HCT116 (cell line): ENCODE measurements at regions not wholly inside any gene's neighbourhood (a gene's known extent, or its start where the extent isn't known, plus 50 kb on each side); places are given as distances from the start of the nearest gene placed in this dataset.

Source experiments
- ATAC-seq: fragments of 200-7000 bp; cut with Tn5 transposase; 2 replicates; pipeline ENCODE4 v1.9.1; 2020; ENCODE audit warnings: mild to moderate bottlenecking, moderate library complexity
- BruUV-seq: library from RNA; stranded (reverse); fragments of 400-500 nt; replicated peaks from 2 replicates; lab custom pipeline; 2021; lab: Mats Ljungman, UMichigan
- CTCF ChIA-PET: fragments of 300-600 bp; sonication (Branson Sonifier 250); formaldehyde crosslinking; loops from one replicate; lab custom pipeline; 2021; ENCODE audit warnings: antibody characterized with exemption; lab: Charles Lee
- POLR2A ChIA-PET: fragments of 300-600, 350-600 bp; sonication (Branson Sonifier 250); formaldehyde crosslinking; loops from one replicate; lab custom pipeline; 2021; ENCODE audit warnings: antibody characterized with exemption; lab: Charles Lee
- RAD21 ChIA-PET, 2 experiments: fragments of 300-600 bp; sonication (Branson Sonifier 250); formaldehyde crosslinking; loops; one replicate each; lab custom pipeline; 2023; ENCODE audit warnings: low total read pairs in 2 of 2; ENCODE audit not compliant: uncharacterized antibody in 2 of 2, unreplicated experiment in 2 of 2, low non-redundant PET in 1 of 2; lab: Charles Lee
- DNase-seq: peaks from one replicate; pipeline ENCODE4 v3.0.0-alpha.2; 2010; ENCODE audit warnings: low read depth, low spot score
- H2AFZ ChIP-seq: fragments of 200-600 bp; shearing (Covaris generic), sonication (generic); 2 replicates; pipeline ENCODE4 v1.6.1; 2017; ENCODE audit warnings: low read depth, mixed run types, mixed read lengths, antibody characterized with exemption, low read length; ENCODE audit not compliant: poor library complexity, severe bottlenecking
- H3K27ac ChIP-seq: 2 replicates; pipeline ENCODE4 v1.5.1; 2012; ENCODE audit warnings: low read depth, low read length
- H3K27me3 ChIP-seq: fragments of 200-600 bp; sonication (generic); 2 replicates; pipeline ENCODE4 v1.6.1; 2016; ENCODE audit warnings: mixed run types, low read length, mixed read lengths; ENCODE audit not compliant: insufficient read depth
- H3K36me3 ChIP-seq, 2 experiments: fragments of 200-500 bp in 1 of 2; fragments of 200-600 bp in 1 of 2; sonication (Bioruptor generic) in 1 of 2; sonication (generic) in 1 of 2; 2 replicates each; pipeline versions ENCODE4 v1.5.1 to v1.6.1; 2014 to 2016; ENCODE audit warnings: low read length in 2 of 2, inconsistent platforms in 1 of 2, mixed read lengths in 1 of 2, mixed run types in 1 of 2; ENCODE audit not compliant: insufficient read depth in 2 of 2, control insufficient read depth in 1 of 2
- H3K4me1 ChIP-seq, 2 experiments: fragments of 200-600 bp in 1 of 2; sonication (generic) in 1 of 2; 2 replicates each; pipeline versions ENCODE4 v1.5.1 to v1.6.1; 2012 to 2017; ENCODE audit warnings: low read length in 2 of 2, inconsistent platforms in 1 of 2, mild to moderate bottlenecking in 1 of 2, mixed read lengths in 1 of 2, mixed run types in 1 of 2, moderate library complexity in 1 of 2; ENCODE audit not compliant: insufficient read depth in 2 of 2, control insufficient read depth in 1 of 2
- H3K4me2 ChIP-seq: fragments of 200-600 bp; sonication (generic); 2 replicates; pipeline ENCODE4 v1.6.1; 2017; ENCODE audit warnings: mixed run types, low read length, mixed read lengths
- H3K4me3 ChIP-seq, 2 experiments: fragments of 200-600 bp in 1 of 2; sonication (generic) in 1 of 2; replicated peaks in 1 of 2; 2 replicates each; pipeline ENCODE4 v1.5.1; 2011 to 2016; ENCODE audit warnings: low read length in 2 of 2, control low read depth in 1 of 2, low read depth in 1 of 2, mild to moderate bottlenecking in 1 of 2, mixed read lengths in 1 of 2, mixed run types in 1 of 2
- H3K79me2 ChIP-seq: fragments of 200-600 bp; sonication (generic); 2 replicates; pipeline ENCODE4 v1.6.1; 2017; ENCODE audit warnings: mild to moderate bottlenecking, mixed run types, low read length, moderate library complexity, mixed read lengths; ENCODE audit not compliant: insufficient read depth
- H3K9ac ChIP-seq: fragments of 200-600 bp; sonication (generic); 2 replicates; pipeline ENCODE4 v1.6.1; 2016; ENCODE audit warnings: low read length, mixed read lengths
- H3K9me2 ChIP-seq: fragments of 200-600 bp; sonication (generic), shearing (Covaris generic); 2 replicates; pipeline ENCODE4 v1.6.1; 2017; ENCODE audit warnings: mixed run types, mild to moderate bottlenecking, moderate library complexity; ENCODE audit not compliant: insufficient read depth
- H3K9me3 ChIP-seq, 2 experiments: fragments of 200-500 bp in 1 of 2; fragments of 200-600 bp in 1 of 2; sonication (Bioruptor generic) in 1 of 2; sonication (generic) in 1 of 2; 2 replicates each; pipeline ENCODE4 v1.6.1; 2014 to 2017; ENCODE audit warnings: low read length in 2 of 2, mixed read lengths in 2 of 2, inconsistent platforms in 1 of 2, low read depth in 1 of 2, mild to moderate bottlenecking in 1 of 2, mixed run types in 1 of 2, moderate library complexity in 1 of 2; ENCODE audit not compliant: control insufficient read depth in 1 of 2, insufficient read depth in 1 of 2
- H4K20me1 ChIP-seq: fragments of 200-600 bp; sonication (generic), shearing (Covaris generic); 2 replicates; pipeline ENCODE4 v1.6.1; 2017; ENCODE audit warnings: mixed run types, mild to moderate bottlenecking, moderate library complexity; ENCODE audit not compliant: insufficient read depth
- CEBPB ChIP-seq: IDR thresholded peaks from 2 replicates; pipeline ENCODE4 v1.6.1; 2012; ENCODE audit warnings: low read depth
- CTCF ChIP-seq, 3 experiments: fragments of 200-600 bp in 1 of 3; sonication (generic) in 1 of 3; IDR thresholded peaks in 2 of 3; conservative IDR thresholded peaks in 1 of 3; 2 replicates each; pipeline ENCODE4 v1.5.1; 2012 to 2017; ENCODE audit warnings: low read depth in 2 of 3, low read length in 2 of 3, antibody characterized with exemption in 1 of 3, borderline replicate concordance in 1 of 3, control low read depth in 1 of 3, mild to moderate bottlenecking in 1 of 3, mixed read lengths in 1 of 3, mixed run types in 1 of 3, moderate library complexity in 1 of 3; ENCODE audit not compliant: insufficient read depth in 1 of 3
- EGR1 ChIP-seq: IDR thresholded peaks from 2 replicates; pipeline ENCODE4 v1.6.1; 2012; ENCODE audit warnings: low read depth
- ELF1 ChIP-seq: IDR thresholded peaks from 2 replicates; pipeline ENCODE4 v1.6.1; 2012; ENCODE audit warnings: low read depth, borderline replicate concordance
- EZH2phosphoT487 ChIP-seq: fragments of 200-600 bp; IDR thresholded peaks from 2 replicates; pipeline ENCODE4 v1.6.1; 2018; ENCODE audit warnings: antibody characterized with exemption, borderline replicate concordance
- JUND ChIP-seq: IDR thresholded peaks from 2 replicates; pipeline ENCODE4 v1.6.1; 2012
- MAX ChIP-seq: IDR thresholded peaks from 2 replicates; pipeline ENCODE4 v1.6.1; 2012
- POLR2AphosphoS5 ChIP-seq: IDR thresholded peaks from 2 replicates; pipeline ENCODE4 v1.6.1; 2011; ENCODE audit warnings: mild to moderate bottlenecking, low read depth, low read length, moderate library complexity
- REST ChIP-seq: IDR thresholded peaks from 2 replicates; pipeline ENCODE4 v1.6.1; 2012; ENCODE audit warnings: low read depth
- SP1 ChIP-seq: IDR thresholded peaks from 2 replicates; pipeline ENCODE4 v1.6.1; 2012; ENCODE audit warnings: low read depth
- SRF ChIP-seq: IDR thresholded peaks from 2 replicates; pipeline ENCODE4 v1.6.1; 2012; ENCODE audit warnings: low read depth
- TCF7L2 ChIP-seq: IDR thresholded peaks from 2 replicates; pipeline ENCODE4 v1.7.0; 2011; ENCODE audit warnings: borderline replicate concordance, inconsistent platforms; ENCODE audit not compliant: insufficient read depth, insufficient read length; ENCODE audit errors: extremely low read depth
- ZBTB33 ChIP-seq: IDR thresholded peaks from 2 replicates; pipeline ENCODE4 v1.6.1; 2011; ENCODE audit warnings: mild to moderate bottlenecking, low read length, moderate library complexity; ENCODE audit not compliant: insufficient replicate concordance; ENCODE audit errors: extremely low read depth
- ZNF274 ChIP-seq: fragments of 200-500 bp; sonication (Bioruptor generic); IDR thresholded peaks from 2 replicates; pipeline ENCODE4 v1.6.1; 2014; ENCODE audit warnings: mild to moderate bottlenecking, low read depth, low read length, inconsistent platforms
- intact Hi-C: fragments of 100-400 bp; cut with micrococcal nuclease; formaldehyde crosslinking; loops from 2 replicates; pipeline ENCODE4 v1.10.0; 2022

- no TSS peak for BruUV-seq
- DNase-seq (no peak), ATAC-seq (no peak)
- Histone ChIP-seq H3K4me2 (no peak overlapping the region), H3K9me3 (no peaks in the 10 kb centered on the region; a peak in 1 of 4 replicates), H3K27me3 (no peaks in the 10 kb centered on the region), H3K79me2 (no peaks in the 10 kb centered on the region), H3K9ac (no peak overlapping the region), H3K4me1 (no peaks in the 10 kb centered on the region), H4K20me1 (no peaks in the 10 kb centered on the region), H3K36me3 (no peaks in the 10 kb centered on the region), H2AFZ (no peak overlapping the region), H3K9me2 (no peaks in the 10 kb centered on the region), H3K4me3 (no peak overlapping the region), H3K27ac (no peak overlapping the region)
- TF ChIP-seq MAX (no peak), ZBTB33 (no peak), ELF1 (no peak), POLR2AphosphoS5 (no peak), JUND (no peak), SRF (no peak), SP1 (no peak), CTCF (IDR thresholded peaks at IDR 0.05 in 2 of 3, conservative IDR thresholded peaks at IDR 0.05 in 1 of 3; ENCODE audit: borderline replicate concordance in 1 of 3, insufficient read depth in 1 of 3, low read depth in 2 of 3, low read length in 2 of 3) (no peak), REST (no peak), ZNF274 (no peak), TCF7L2 (no peak), EGR1 (no peak), CEBPB (no peak), EZH2phosphoT487 (no peak)
- intact Hi-C loops, result no loop called here
- CTCF ChIA-PET, result interaction anchor here (0.8 kb wide), 1 partner anchor 8 kb away, joined by 3 read pairs; no protein-coding TSS in a partner anchor
- POLR2A ChIA-PET, result no interaction called here
- RAD21 ChIA-PET, result no interaction called here
Observed at GRCh38 chr10:25105262-25105661, 69.5 kb upstream of the GPR158 start.
